Gastrocnemius medialis (tissue), 4 donors: ENCODE measurements at regions not wholly inside any gene's neighbourhood (a gene's known extent, or its start where the extent isn't known, plus 50 kb on each side); places are given as distances from the start of the nearest gene placed in this dataset.

ENCODE experiments used
- ATAC-seq, 2 donors: fragments of 150-250 bp; one replicate each; pipeline ENCODE4 v1.9.1; 2016
- DNase-seq, 2 donors: peaks; one replicate each; pipeline ENCODE4 v3.0.0-alpha.2; 2019
- H3K27ac ChIP-seq, 4 donors: fragments of 200-600 bp; sonication (generic); 1 replicate in 1 of 4; 2 replicates in 3 of 4; pipeline ENCODE4 v1.5.1; 2016 to 2018; ENCODE audit warnings: mild to moderate bottlenecking in 2 of 4, moderate library complexity in 1 of 4
- H3K27me3 ChIP-seq, 3 donors: fragments of 200-600 bp; sonication (generic) in 2 of 3; 1 replicate in 1 of 3; 2 replicates in 2 of 3; pipeline versions ENCODE4 v1.5.1 to v1.6.0; 2016 to 2019; ENCODE audit warnings: mild to moderate bottlenecking in 1 of 3, moderate library complexity in 1 of 3
- H3K36me3 ChIP-seq, 2 donors: fragments of 200-600 bp; sonication (generic) in 1 of 2; one replicate each; pipeline ENCODE4 v1.5.1; 2017 to 2018
- H3K4me1 ChIP-seq, 2 donors: fragments of 200-600 bp; sonication (generic) in 1 of 2; one replicate each; pipeline ENCODE4 v1.5.1; 2016 to 2017; ENCODE audit warnings: mild to moderate bottlenecking in 2 of 2
- H3K4me3 ChIP-seq, 4 donors: fragments of 200-600 bp; sonication (generic) in 3 of 4; 1 replicate in 1 of 4; 2 replicates in 3 of 4; pipeline ENCODE4 v1.5.1; 2016 to 2019; ENCODE audit warnings: mild to moderate bottlenecking in 2 of 4
- H3K9me3 ChIP-seq, 3 donors: fragments of 200-600 bp; sonication (generic) in 2 of 3; 1 replicate in 1 of 3; 2 replicates in 2 of 3; pipeline ENCODE4 v1.5.1; 2016 to 2019
- CTCF ChIP-seq, 5 experiments: fragments of 450-650 bp in 3 of 5; fragments of 200-600 bp in 2 of 5; sonication (generic) in 2 of 5; IDR thresholded peaks in 4 of 5; conservative IDR thresholded peaks in 1 of 5; 1 replicate in 4 of 5; 2 replicates in 1 of 5; pipeline ENCODE4 v1.5.1; 2016 to 2019; ENCODE audit warnings: antibody characterized with exemption in 5 of 5, mild to moderate bottlenecking in 3 of 5, moderate library complexity in 3 of 5
- POLR2A ChIP-seq, 2 donors: fragments of 450-650 bp; IDR thresholded peaks; one replicate each; pipeline ENCODE4 v1.6.1; 2017; ENCODE audit warnings: antibody characterized with exemption in 2 of 2, mild to moderate bottlenecking in 2 of 2, moderate library complexity in 2 of 2
- in situ Hi-C, 4 donors: fragments of 200-750 bp; cut with MboI; loops; one replicate each; pipeline versions ENCODE4 v1.15.0 to v1.8.0; 2017; ENCODE audit warnings: low sequenced_read_pairs in 4 of 4
- intact Hi-C: fragments of 100-400 bp; cut with DNase I; formaldehyde crosslinking; loops from one replicate; pipeline ENCODE4 v1.15.1; 2023; ENCODE audit warnings: low total_unique reads

GRCh38 chr3:30340500-30340899, 265.9 kb upstream of the TGFBR2 start:
- no peak for DNase-seq
- in situ Hi-C loops (no loop called here), intact Hi-C loops (no loop called here)
- TF ChIP-seq POLR2A (IDR thresholded peaks at IDR 0.05) = no peak
- TF ChIP-seq CTCF (IDR thresholded peaks at IDR 0.05 in 4 of 5, conservative IDR thresholded peaks at IDR 0.05 in 1 of 5) = no peak
- no peak for ATAC-seq
- no peaks in the 10 kb centered on the region for H3K9me3 ChIP-seq
- no peak overlapping the region for H3K27ac ChIP-seq
- H3K27me3 ChIP-seq = no peaks in the 10 kb centered on the region
- peaks cover 0 to 6% of the 10 kb centered on the region in 2 donors for H3K4me1 ChIP-seq
- H3K4me3 ChIP-seq = no peak overlapping the region
- no peaks in the 10 kb centered on the region for H3K36me3 ChIP-seq

GRCh38 chr3:30341079-30341478, 265.3 kb upstream of the TGFBR2 start:
- TF ChIP-seq CTCF (IDR thresholded peaks at IDR 0.05 in 4 of 5, conservative IDR thresholded peaks at IDR 0.05 in 1 of 5) (no peak), POLR2A (IDR thresholded peaks at IDR 0.05) (no peak)
- in situ Hi-C loops (no loop called here), intact Hi-C loops (no loop called here)
- ATAC-seq (no peak), DNase-seq (no peak)
- H3K4me1 ChIP-seq = peaks cover 0 to 6% of the 10 kb centered on the region in 2 donors
- H3K4me3 ChIP-seq = no peak overlapping the region
- H3K9me3 ChIP-seq = no peaks in the 10 kb centered on the region
- no peaks in the 10 kb centered on the region for H3K36me3 ChIP-seq
- no peaks in the 10 kb centered on the region for H3K27me3 ChIP-seq
- no peak overlapping the region for H3K27ac ChIP-seq

- H3K27ac ChIP-seq = peak overlapping the region in 3 of 4 donors; percentile 4 to 40 (median 36)
- no peaks in the 10 kb centered on the region for H3K36me3 ChIP-seq
- DNase-seq (no peak), ATAC-seq (no peak)
- in situ Hi-C loops (no loop called here), intact Hi-C loops (no loop called here)
- H3K9me3 ChIP-seq = no peaks in the 10 kb centered on the region
- H3K4me1 ChIP-seq = peaks cover 0 to 6% of the 10 kb centered on the region in 2 donors
- TF ChIP-seq CTCF (IDR thresholded peaks at IDR 0.05 in 4 of 5, conservative IDR thresholded peaks at IDR 0.05 in 1 of 5) (no peak), POLR2A (IDR thresholded peaks at IDR 0.05) (no peak)
- no peaks in the 10 kb centered on the region for H3K27me3 ChIP-seq
- no peak overlapping the region for H3K4me3 ChIP-seq
Measured at GRCh38 chr3:30341851-30342250, 264.6 kb upstream of the TGFBR2 start.

GRCh38 chr3:30342318-30343060, 263.9 kb upstream of the TGFBR2 start:
- Histone ChIP-seq H3K27me3 (no peaks in the 10 kb centered on the region), H3K27ac (peak overlapping the region; percentile 10 to 48 (median 40)), H3K4me1 (peaks cover 0 to 6% of the 10 kb centered on the region in 2 donors), H3K9me3 (no peaks in the 10 kb centered on the region), H3K4me3 (no peak overlapping the region), H3K36me3 (no peaks in the 10 kb centered on the region)
- in situ Hi-C loops = no loop called here
- TF ChIP-seq POLR2A (IDR thresholded peaks at IDR 0.05) = no peak
- TF ChIP-seq CTCF (IDR thresholded peaks at IDR 0.05 in 4 of 5, conservative IDR thresholded peaks at IDR 0.05 in 1 of 5) = no peak
- intact Hi-C loops = no loop called here
- ATAC-seq (peak; percentile 99), DNase-seq (peak; percentile 43 to 53)
